H1 (cell line): ENCODE measurements at regions not wholly inside any gene's neighbourhood (a gene's known extent, or its start where the extent isn't known, plus 50 kb on each side); places are given as distances from the start of the nearest gene placed in this dataset.

Experiments used
- CTCF ChIA-PET: fragments of 300-600 bp; sonication (Branson Sonifier 250); formaldehyde crosslinking; loops from one replicate; lab custom pipeline; 2021; ENCODE audit not compliant: partially characterized antibody; lab: Charles Lee
- POLR2A ChIA-PET: fragments of 300-600 bp; sonication (Branson Sonifier 250); formaldehyde crosslinking; loops from one replicate; lab custom pipeline; 2021; ENCODE audit warnings: inconsistent platforms; ENCODE audit not compliant: partially characterized antibody; lab: Charles Lee
- DNase-seq, 2 experiments: peaks; one replicate each; pipeline versions ENCODE4 v3.0.0 to v3.0.0-alpha.2; 2010 to 2022; ENCODE audit warnings: low spot score in 2 of 2, low read depth in 1 of 2, mixed read lengths in 1 of 2
- FAIRE-seq: peaks from 2 replicates; lab custom pipeline; 2011; peaks lifted over from hg19 to GRCh38; lab: Jason Lieb, UNC
- H2AFZ ChIP-seq: 2 replicates; pipeline ENCODE4 v1.8.1; 2012; ENCODE audit warnings: low read length, inconsistent platforms
- H2AK5ac ChIP-seq: 2 replicates; pipeline ENCODE4 v1.6.1; 2013; ENCODE audit warnings: low read depth, low read length
- H2BK120ac ChIP-seq: replicated peaks from 2 replicates; pipeline ENCODE3; 2013; ENCODE audit warnings: low read depth, low read length, inconsistent platforms
- H2BK12ac ChIP-seq: 2 replicates; pipeline ENCODE4 v1.6.1; 2013; ENCODE audit warnings: low read depth, low read length
- H2BK15ac ChIP-seq: 2 replicates; pipeline ENCODE4 v1.6.1; 2013; ENCODE audit warnings: low read length
- H2BK20ac ChIP-seq: 2 replicates; pipeline ENCODE4 v1.6.1; 2013; ENCODE audit warnings: low read length
- H2BK5ac ChIP-seq: 2 replicates; pipeline ENCODE4 v1.6.1; 2013; ENCODE audit warnings: low read depth, low read length
- H3K14ac ChIP-seq: 2 replicates; pipeline ENCODE4 v1.6.1; 2013; ENCODE audit warnings: inconsistent platforms; ENCODE audit not compliant: insufficient read length
- H3K18ac ChIP-seq: 2 replicates; pipeline ENCODE4 v1.6.1; 2013; ENCODE audit warnings: low read length; ENCODE audit errors: extremely low read depth
- H3K23ac ChIP-seq: 2 replicates; pipeline ENCODE4 v1.6.1; 2013; ENCODE audit warnings: inconsistent platforms; ENCODE audit not compliant: insufficient read length
- H3K23me2 ChIP-seq: 2 replicates; pipeline ENCODE4 v1.6.1; 2013; ENCODE audit warnings: low read depth, low read length
- H3K27ac ChIP-seq: 2 replicates; pipeline ENCODE4 v1.6.1; 2011; ENCODE audit warnings: low read depth, low read length, inconsistent platforms
- H3K27me3 ChIP-seq, 4 experiments: replicated peaks in 1 of 4; 1 replicate in 1 of 4; 2 replicates in 3 of 4; pipeline versions ENCODE4 v1.6.1 to v1.8.1; 2011 to 2013; ENCODE audit warnings: low read length in 3 of 4, mild to moderate bottlenecking in 3 of 4, inconsistent platforms in 2 of 4, mixed read lengths in 2 of 4, moderate library complexity in 1 of 4; ENCODE audit not compliant: control insufficient read depth in 3 of 4, insufficient read depth in 3 of 4; ENCODE audit errors: extremely low read depth in 1 of 4
- H3K36me3 ChIP-seq, 4 experiments: 2 replicates each; pipeline versions ENCODE4 v1.6.1 to v1.8.1; 2011 to 2013; ENCODE audit warnings: mild to moderate bottlenecking in 4 of 4, low read length in 3 of 4, moderate library complexity in 2 of 4, control low read depth in 1 of 4, inconsistent platforms in 1 of 4; ENCODE audit not compliant: insufficient read depth in 4 of 4, control insufficient read depth in 2 of 4
- H3K4ac ChIP-seq: replicated peaks from 2 replicates; pipeline ENCODE3; 2013; ENCODE audit warnings: low read length, low read depth, mixed read lengths, inconsistent platforms; ENCODE audit not compliant: insufficient read length
- H3K4me1 ChIP-seq, 4 experiments: replicated peaks in 1 of 4; 1 replicate in 1 of 4; 2 replicates in 3 of 4; pipeline versions ENCODE4 v1.6.1 to v1.8.1; 2011 to 2013; ENCODE audit warnings: low read length in 3 of 4, inconsistent platforms in 2 of 4, mixed read lengths in 1 of 4; ENCODE audit not compliant: insufficient read depth in 4 of 4, control insufficient read depth in 3 of 4
- H3K4me2 ChIP-seq, 2 experiments: 2 replicates each; pipeline versions ENCODE4 v1.6.1 to v1.8.1; 2011 to 2013; ENCODE audit warnings: low read depth in 2 of 2, low read length in 2 of 2, control low read depth in 1 of 2, inconsistent platforms in 1 of 2, mild to moderate bottlenecking in 1 of 2; ENCODE audit not compliant: insufficient read depth in 1 of 2
- H3K4me3 ChIP-seq, 4 experiments: fragments of 200-600, 300-600 bp in 1 of 4; sonication (generic), shearing (Covaris generic), sonication (Bioruptor Twin) in 1 of 4; 2 replicates each; pipeline versions ENCODE4 v1.5.1 to v1.8.1; 2011 to 2016; ENCODE audit warnings: low read length in 4 of 4, low read depth in 3 of 4, control low read depth in 2 of 4, inconsistent platforms in 2 of 4, mild to moderate bottlenecking in 2 of 4, mixed read lengths in 1 of 4, moderate library complexity in 1 of 4; ENCODE audit not compliant: insufficient read depth in 2 of 4; ENCODE audit errors: extremely low read depth in 1 of 4
- H3K56ac ChIP-seq: replicated peaks from 2 replicates; pipeline ENCODE3; 2013; ENCODE audit warnings: low read depth, mild to moderate bottlenecking, mixed read lengths, low read length, inconsistent platforms; ENCODE audit not compliant: insufficient read length
- H3K79me1 ChIP-seq: 2 replicates; pipeline ENCODE4 v1.6.1; 2013; ENCODE audit warnings: low read depth, low read length, control low read depth
- H3K79me2 ChIP-seq, 2 experiments: 2 replicates each; pipeline versions ENCODE4 v1.6.1 to v1.8.1; 2012 to 2013; ENCODE audit warnings: low read length in 2 of 2, mild to moderate bottlenecking in 2 of 2, inconsistent platforms in 1 of 2; ENCODE audit not compliant: insufficient read depth in 2 of 2, control insufficient read depth in 1 of 2
- H3K9ac ChIP-seq, 4 experiments: replicated peaks in 1 of 4; 1 replicate in 1 of 4; 2 replicates in 3 of 4; pipeline versions ENCODE4 v1.6.1 to v1.8.1; 2011 to 2013; ENCODE audit warnings: low read depth in 3 of 4, low read length in 3 of 4, control low read depth in 2 of 4, mild to moderate bottlenecking in 2 of 4, moderate library complexity in 2 of 4, inconsistent platforms in 1 of 4; ENCODE audit errors: extremely low read depth in 1 of 4
- H3K9me3 ChIP-seq, 2 experiments: 2 replicates each; pipeline versions ENCODE4 v1.6.1 to v1.8.1; 2012 to 2013; ENCODE audit warnings: mild to moderate bottlenecking in 2 of 2, moderate library complexity in 2 of 2, control low read depth in 1 of 2, inconsistent platforms in 1 of 2, low read depth in 1 of 2, low read length in 1 of 2, mixed read lengths in 1 of 2; ENCODE audit not compliant: insufficient read depth in 2 of 2
- H4K20me1 ChIP-seq, 2 experiments: replicated peaks in 1 of 2; 2 replicates each; pipeline versions ENCODE3 to v1.8.1; 2011 to 2013; ENCODE audit warnings: inconsistent platforms in 2 of 2, low read length in 2 of 2, mild to moderate bottlenecking in 1 of 2; ENCODE audit not compliant: insufficient read depth in 2 of 2, control insufficient read depth in 1 of 2
- H4K5ac ChIP-seq: 2 replicates; pipeline ENCODE4 v1.6.1; 2013; ENCODE audit warnings: low read length, low read depth, mixed read lengths, inconsistent platforms; ENCODE audit not compliant: insufficient read length
- H4K8ac ChIP-seq: 2 replicates; pipeline ENCODE4 v1.8.0; 2013; ENCODE audit warnings: mild to moderate bottlenecking, moderate library complexity, low read length, inconsistent platforms; ENCODE audit not compliant: insufficient read depth; ENCODE audit errors: extremely low read depth
- H4K91ac ChIP-seq: replicated peaks from 2 replicates; pipeline ENCODE3; 2013; ENCODE audit warnings: low read length, mixed read lengths, inconsistent platforms; ENCODE audit not compliant: insufficient read length
- E2F6 ChIP-seq: IDR thresholded peaks from 2 replicates; pipeline ENCODE4 v1.6.1; 2012; ENCODE audit warnings: inconsistent platforms
- MAFK ChIP-seq: IDR thresholded peaks from 2 replicates; pipeline ENCODE4 v1.6.1; 2012; ENCODE audit warnings: low read depth, mild to moderate bottlenecking, improper control_type of control experiment, low read length
- POU5F1 ChIP-seq: IDR thresholded peaks from 2 replicates; pipeline ENCODE4 v1.6.1; 2011; ENCODE audit warnings: low read depth, mild to moderate bottlenecking, low read length, moderate library complexity
- USF2 ChIP-seq: IDR thresholded peaks from 2 replicates; pipeline ENCODE4 v1.6.1; 2011; ENCODE audit warnings: low read length, improper control_type of control experiment
- WGBS, 2 experiments: shearing (Covaris generic) in 1 of 2; methylation state at CpG; one replicate each; pipeline versions ENCODE4 v1.1.6 to v1.1.7; 2013 to 2015; ENCODE audit warnings: low lambda C conversion rate in 2 of 2, mixed read lengths in 2 of 2, inconsistent platforms in 1 of 2, low coverage in 1 of 2, missing lambda C conversion rate in 1 of 2; ENCODE audit not compliant: insufficient replicate concordance in 2 of 2, insufficient coverage in 1 of 2, insufficient read length in 1 of 2; ENCODE audit errors: extremely low coverage in 1 of 2, missing lambda C conversion rate in 1 of 2; 5-methylcytosine and 5-hydroxymethylcytosine counted together

GRCh38 chr13:40376296-40376849, 290.1 kb downstream of the FOXO1 start:
- no peak overlapping the region for H2AFZ ChIP-seq
- no peak overlapping the region for H2BK20ac ChIP-seq
- POLR2A ChIA-PET = no interaction called here
- H2BK120ac ChIP-seq = no peak overlapping the region
- H2BK5ac ChIP-seq = no peak overlapping the region
- H3K79me2 ChIP-seq = no peaks in the 10 kb centered on the region
- no peaks in the 10 kb centered on the region for H3K79me1 ChIP-seq
- H3K4me2 ChIP-seq = no peak overlapping the region
- H2BK12ac ChIP-seq = no peak overlapping the region; the same call in 1 of the 2 replicates
- peak in 1 of 2 experiments; percentile 38 for DNase-seq
- CTCF ChIA-PET = interaction anchor here (1.1 kb wide), 1 partner anchor 23 kb away, joined by 3 read pairs; no protein-coding TSS in a partner anchor
- no peak overlapping the region for H4K91ac ChIP-seq
- H3K56ac ChIP-seq = no peak overlapping the region
- H3K4me1 ChIP-seq = no peaks in the 10 kb centered on the region; a peak in 4 of 7 replicates
- H2AK5ac ChIP-seq = no peak overlapping the region
- H3K36me3 ChIP-seq = no peaks in the 10 kb centered on the region
- H4K8ac ChIP-seq = no peak overlapping the region
- 83% methylated on average over 4 of the region's 4 CpGs; no CpG with 5 or more reads in 1 of the 2 experiments for WGBS, 2 experiments
- H3K18ac ChIP-seq = no peak overlapping the region
- H3K27ac ChIP-seq = no peak overlapping the region
- H4K20me1 ChIP-seq = no peaks in the 10 kb centered on the region
- FAIRE-seq = no peak
- H3K9me3 ChIP-seq = no peaks in the 10 kb centered on the region; a peak in 1 of 4 replicates
- no peak overlapping the region for H4K5ac ChIP-seq
- no peak overlapping the region for H3K4ac ChIP-seq
- H2BK15ac ChIP-seq = no peak overlapping the region
- TF ChIP-seq E2F6 (no peak), MAFK (no peak), POU5F1 (no peak), USF2 (no peak)
- no peak overlapping the region for H3K4me3 ChIP-seq
- H3K9ac ChIP-seq = no peak overlapping the region
- H3K23me2 ChIP-seq = 0 out of 2 replicates have a peak, but pooled peaks cover 1% of the 10 kb centered on the region
- H3K23ac ChIP-seq = no peak overlapping the region
- H3K14ac ChIP-seq = no peak overlapping the region
- H3K27me3 ChIP-seq = no peaks in the 10 kb centered on the region
